Heart left ventricle (tissue), 16 donors: ENCODE measurements at regions not wholly inside any gene's neighbourhood (a gene's known extent, or its start where the extent isn't known, plus 50 kb on each side); places are given as distances from the start of the nearest gene placed in this dataset.
"Not testable (repeated sequence)": the region's sequence is repeated elsewhere in the genome, so short reads cannot be mapped to it uniquely, and the experiment has no call there.

Source experiments
- ATAC-seq, 4 donors: fragments of 200-7000 bp; cut with Tn5 transposase; one replicate each; pipeline ENCODE4 v1.9.1; 2020 to 2022; ENCODE audit warnings: moderate library complexity in 4 of 4, mild to moderate bottlenecking in 3 of 4, moderate number of reproducible peaks in 1 of 4
- DNase-seq, 5 donors: peaks; one replicate each; pipeline ENCODE4 v3.0.0-alpha.2; 2020
- H3K27ac ChIP-seq, 12 donors: fragments of 200-600 bp; sonication (generic) in 4 of 12; one replicate each; pipeline versions ENCODE4 v1.5.0 to v1.8.0; 2016 to 2022; ENCODE audit warnings: mild to moderate bottlenecking in 2 of 12
- H3K27me3 ChIP-seq, 9 donors: fragments of 200-600 bp; sonication (generic) in 2 of 9; one replicate each; pipeline versions ENCODE4 v1.5.1 to v1.8.0; 2016 to 2022; ENCODE audit warnings: mild to moderate bottlenecking in 3 of 9
- H3K36me3 ChIP-seq, 9 donors: fragments of 200-600 bp; sonication (generic) in 2 of 9; one replicate each; pipeline versions ENCODE4 v1.5.0 to v1.8.0; 2018 to 2022; ENCODE audit warnings: mild to moderate bottlenecking in 2 of 9
- H3K4me1 ChIP-seq, 12 donors: fragments of 200-600 bp; sonication (generic) in 4 of 12; one replicate each; pipeline versions ENCODE4 v1.5.0 to v1.8.0; 2016 to 2022; ENCODE audit warnings: mild to moderate bottlenecking in 3 of 12
- H3K4me3 ChIP-seq, 12 donors: fragments of 200-600 bp; sonication (generic) in 4 of 12; one replicate each; pipeline versions ENCODE4 v1.5.0 to v1.8.0; 2017 to 2022; ENCODE audit warnings: mild to moderate bottlenecking in 9 of 12, moderate library complexity in 4 of 12
- H3K9me3 ChIP-seq, 12 donors: fragments of 200-600 bp; sonication (generic) in 4 of 12; one replicate each; pipeline versions ENCODE4 v1.5.0 to v1.8.0; 2016 to 2022; ENCODE audit warnings: mild to moderate bottlenecking in 1 of 12
- POLR2A ChIP-seq, 2 donors: fragments of 450-650 bp; IDR thresholded peaks; one replicate each; pipeline ENCODE4 v1.6.1; 2017; ENCODE audit warnings: antibody characterized with exemption in 2 of 2, mild to moderate bottlenecking in 2 of 2, moderate library complexity in 2 of 2
- WGBS, 4 donors: extraction: QIAGEN DNeasy Blood & Tissue Kit in 2 of 4; methylation state at CpG; one replicate each; pipeline versions ENCODE4 v1.1.5 to v1.1.7; 2013 to 2018; 5-methylcytosine and 5-hydroxymethylcytosine counted together
- intact Hi-C, 10 donors: fragments of 100-400 bp; cut with DNase I; formaldehyde crosslinking; loops; one replicate each; pipeline versions ENCODE4 v1.11.1 to v1.14.2; 2022
- TF ChIP-seq, protein P1 (sequence below), 12 donors: fragments of 200-600 bp; sonication (generic) in 4 of 12; IDR thresholded peaks; one replicate each; pipeline versions ENCODE4 v1.5.0 to v1.8.0; 2018 to 2022; ENCODE audit warnings: antibody characterized with exemption in 12 of 12, mild to moderate bottlenecking in 5 of 12
- donor health status: ischemic (EF 13 %, LVEDD 7.1; RV severe dilation, severe dysfunction).
- donor health status: healthy with polysubstance abuse.
- donor health status: DM: no; HTN: yes; CAD: no.
- donor health status: DM: no; HTN: no; CAD: no.
- donor health status: ischemic (EF 25% LVEDD 6.9; RV normal size, moderate dysfunction).
- donor health status: ischemic (EF 25% LVEDD 5.7; RV mildly dilated, moderate dysfunction).
- donor health status: healthy.
- donor health status: DM: yes; HTN: yes; CAD: no.
- donor health status: ischemic (EF 35%, LVEDD 5.7; RV mildly dilated, moderate dysfunction).
- donor health status: nonischemic (EF 11% LVEDD 7.7; RV severe dilation, severe dysfunction).
- donor health status: DM: yes; HTN: yes; CAD: no.
- donor health status: PGD.
- donor health status: ischemic (EF 29% LVEDD 5.4; RV normal size, mild dysfunction).
- donor health status: nonischemic (EF 23%, LVEDD 6.1; RV moderate dilation, normal function).

- WGBS, 4 donors: 34 to 69% (median 64%) methylated on average over 2 of the region's 2 CpGs
- no peaks in the 10 kb centered on the region for H3K27me3 ChIP-seq
- H3K27ac ChIP-seq: no peak overlapping the region
- peaks cover 0 to 23% (median 9%) of the 10 kb centered on the region in 12 donors for H3K9me3 ChIP-seq
- no peak overlapping the region for H3K4me3 ChIP-seq
- no peaks in the 10 kb centered on the region for H3K4me1 ChIP-seq
- ATAC-seq: no peak
- intact Hi-C loops: no loop called here
- no peaks in the 10 kb centered on the region for H3K36me3 ChIP-seq
- DNase-seq: no peak
- TF ChIP-seq, protein P1, sequence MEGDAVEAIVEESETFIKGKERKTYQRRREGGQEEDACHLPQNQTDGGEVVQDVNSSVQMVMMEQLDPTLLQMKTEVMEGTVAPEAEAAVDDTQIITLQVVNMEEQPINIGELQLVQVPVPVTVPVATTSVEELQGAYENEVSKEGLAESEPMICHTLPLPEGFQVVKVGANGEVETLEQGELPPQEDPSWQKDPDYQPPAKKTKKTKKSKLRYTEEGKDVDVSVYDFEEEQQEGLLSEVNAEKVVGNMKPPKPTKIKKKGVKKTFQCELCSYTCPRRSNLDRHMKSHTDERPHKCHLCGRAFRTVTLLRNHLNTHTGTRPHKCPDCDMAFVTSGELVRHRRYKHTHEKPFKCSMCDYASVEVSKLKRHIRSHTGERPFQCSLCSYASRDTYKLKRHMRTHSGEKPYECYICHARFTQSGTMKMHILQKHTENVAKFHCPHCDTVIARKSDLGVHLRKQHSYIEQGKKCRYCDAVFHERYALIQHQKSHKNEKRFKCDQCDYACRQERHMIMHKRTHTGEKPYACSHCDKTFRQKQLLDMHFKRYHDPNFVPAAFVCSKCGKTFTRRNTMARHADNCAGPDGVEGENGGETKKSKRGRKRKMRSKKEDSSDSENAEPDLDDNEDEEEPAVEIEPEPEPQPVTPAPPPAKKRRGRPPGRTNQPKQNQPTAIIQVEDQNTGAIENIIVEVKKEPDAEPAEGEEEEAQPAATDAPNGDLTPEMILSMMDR (IDR thresholded peaks at IDR 0.05): no peak
- no peak for TF ChIP-seq POLR2A (IDR thresholded peaks at IDR 0.05)
Measured at GRCh38 chr4:137851435-137851834, 319.1 kb upstream of the PCDH18 start.

GRCh38 chr4:137827945-137828344 lies 295.7 kb upstream of the PCDH18 start:
- H3K4me1 ChIP-seq, H3K27ac ChIP-seq, intact Hi-C loops, H3K36me3 ChIP-seq, ATAC-seq, DNase-seq, H3K27me3 ChIP-seq, H3K4me3 ChIP-seq: not testable (repeated sequence)
- peaks cover 0 to 20% (median 9%) of the 10 kb centered on the region in 12 donors for H3K9me3 ChIP-seq

DNA sequence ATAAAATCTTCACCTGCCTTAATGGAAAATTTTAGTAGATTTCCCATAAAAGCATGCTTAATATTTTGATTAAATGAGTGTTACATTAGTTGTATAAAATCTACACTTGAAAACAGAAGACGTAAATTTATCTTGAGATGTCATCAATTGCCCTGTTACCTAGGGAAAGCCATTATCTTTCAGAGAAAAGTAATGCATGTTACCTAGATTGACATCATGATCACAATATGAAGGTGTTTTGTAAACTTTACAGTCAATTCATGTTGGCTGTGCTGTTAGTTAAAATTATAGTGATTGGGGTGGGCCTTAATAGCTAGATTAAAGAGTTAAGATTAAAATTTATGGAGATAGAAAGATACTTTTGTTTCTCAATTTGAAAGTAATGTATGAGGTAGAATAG lies 293.2 kb upstream of the PCDH18 start:
- Histone ChIP-seq H3K9me3 (peaks cover 0 to 11% (median 3%) of the 10 kb centered on the region in 12 donors), H3K27me3 (no peaks in the 10 kb centered on the region), H3K4me1 (no peaks in the 10 kb centered on the region), H3K27ac (no peak overlapping the region), H3K36me3 (no peaks in the 10 kb centered on the region), H3K4me3 (no peak overlapping the region)
- TF ChIP-seq, protein P1 (IDR thresholded peaks at IDR 0.05): no peak
- no peak for TF ChIP-seq POLR2A (IDR thresholded peaks at IDR 0.05)
- intact Hi-C loops: no loop called here
- no peak for ATAC-seq
- no peak for DNase-seq
- 86 to 97% (median 93%) methylated on average over 1 of the region's 1 CpG for WGBS, 4 donors

GRCh38 chr4:137823007-137823406 lies 290.7 kb upstream of the PCDH18 start:
- peaks cover 0 to 12% (median 0%) of the 10 kb centered on the region in 12 donors for H3K9me3 ChIP-seq
- intact Hi-C loops: loop anchor here in 3 of 10 donors (5.0 kb wide), 3 partner anchors 359 to 1049 kb away; no protein-coding TSS in a partner anchor

More at GRCh38 chr4:137823007-137823406, 290.7 kb upstream of the PCDH18 start:
- no peak overlapping the region for H3K4me3 ChIP-seq
- 71 to 81% (median 78%) methylated on average over 2 of the region's 2 CpGs for WGBS, 4 donors
- no peak overlapping the region for H3K27ac ChIP-seq
- no peak for ATAC-seq
- no peak for DNase-seq
- H3K27me3 ChIP-seq: no peaks in the 10 kb centered on the region
- H3K36me3 ChIP-seq: no peaks in the 10 kb centered on the region
- H3K4me1 ChIP-seq: no peaks in the 10 kb centered on the region
- TF ChIP-seq, protein P1 (IDR thresholded peaks at IDR 0.05): no peak
- TF ChIP-seq POLR2A (IDR thresholded peaks at IDR 0.05): no peak
